Sigmoid colon (tissue), 6 donors: ENCODE measurements at regions not wholly inside any gene's neighbourhood (a gene's known extent, or its start where the extent isn't known, plus 50 kb on each side); places are given as distances from the start of the nearest gene placed in this dataset.

ENCODE experiments used
- DNase-seq: peaks from one replicate; pipeline ENCODE4 v3.0.0-alpha.2; 2019
- H3K27ac ChIP-seq, 4 donors: fragments of 200-600 bp; sonication (generic); one replicate each; pipeline ENCODE4 v1.5.1; 2016 to 2019; ENCODE audit warnings: mild to moderate bottlenecking in 1 of 4
- H3K27me3 ChIP-seq, 3 donors: fragments of 200-600 bp; sonication (generic); one replicate each; pipeline ENCODE4 v1.5.1; 2019; ENCODE audit warnings: mild to moderate bottlenecking in 1 of 3
- H3K36me3 ChIP-seq, 4 donors: fragments of 200-600 bp; sonication (generic); one replicate each; pipeline ENCODE4 v1.5.1; 2016 to 2019
- H3K4me1 ChIP-seq, 4 donors: fragments of 200-600 bp; sonication (generic); one replicate each; pipeline ENCODE4 v1.5.1; 2017 to 2019
- H3K4me3 ChIP-seq, 4 donors: fragments of 200-600 bp; sonication (generic); one replicate each; pipeline ENCODE4 v1.5.1; 2017 to 2019; ENCODE audit warnings: mild to moderate bottlenecking in 2 of 4, moderate library complexity in 1 of 4
- H3K9me3 ChIP-seq, 4 donors: fragments of 200-600 bp in 3 of 4; sonication (generic) in 3 of 4; one replicate each; pipeline versions ENCODE4 v1.5.1 to v1.6.1; 2013 to 2019
- EP300 ChIP-seq, 4 donors: sonication (generic); formaldehyde crosslinking; IDR thresholded peaks; one replicate each; pipeline ENCODE4 v1.6.1; 2017; ENCODE audit warnings: antibody characterized with exemption in 4 of 4
- POLR2A ChIP-seq, 2 donors: fragments of 450-650 bp; IDR thresholded peaks; one replicate each; pipeline ENCODE4 v1.6.1; 2016; ENCODE audit warnings: antibody characterized with exemption in 2 of 2, mild to moderate bottlenecking in 2 of 2, moderate library complexity in 2 of 2
- POLR2AphosphoS5 ChIP-seq, 4 donors: sonication (generic); formaldehyde crosslinking; IDR thresholded peaks; one replicate each; pipeline ENCODE4 v1.6.1; 2017; ENCODE audit warnings: antibody characterized with exemption in 4 of 4
- WGBS, 2 donors: extraction: QIAGEN DNeasy Blood & Tissue Kit; methylation state at CpG; one replicate each; pipeline ENCODE4 v1.1.7; 2013; 5-methylcytosine and 5-hydroxymethylcytosine counted together
- intact Hi-C: fragments of 100-400 bp; cut with DNase I; formaldehyde crosslinking; loops from one replicate; pipeline ENCODE4 v1.15.1; 2023
- TF ChIP-seq, protein P1 (sequence below), 4 experiments: fragments of 450-650 bp in 3 of 4; fragments of 200-600 bp in 1 of 4; IDR thresholded peaks; one replicate each; pipeline ENCODE4 v1.5.1; 2016 to 2019; ENCODE audit warnings: antibody characterized with exemption in 4 of 4, mild to moderate bottlenecking in 3 of 4, moderate library complexity in 2 of 4
- donor health status: healthy with polysubstance abuse.
- donor health status: healthy.

DNA sequence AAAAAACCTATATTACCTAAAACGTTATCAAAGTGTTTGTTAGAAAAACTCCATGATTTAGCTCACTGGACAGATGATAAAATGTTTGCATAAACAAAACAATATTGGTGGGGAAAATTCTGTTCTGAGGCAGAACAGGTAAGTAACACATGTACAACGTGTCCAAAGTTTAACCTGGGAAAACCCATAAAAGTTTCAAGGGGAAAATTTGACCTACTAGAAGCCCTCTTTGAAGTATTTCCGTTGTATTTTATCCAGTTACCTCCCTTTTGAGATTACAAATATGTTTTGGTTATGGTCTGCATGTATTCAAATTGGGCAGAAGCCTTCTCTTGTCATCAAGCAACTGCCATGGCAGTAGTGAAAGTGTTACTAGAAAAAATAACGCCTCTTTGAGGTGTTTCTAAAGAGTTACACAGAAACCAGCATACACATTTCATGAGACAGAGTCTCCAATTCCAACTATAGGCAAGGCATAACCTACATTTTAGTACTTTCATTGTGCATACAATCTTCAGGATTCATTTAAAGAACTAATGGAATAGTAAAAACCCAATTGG lies 58.0 kb upstream of the PDC start:
- no peak overlapping the region for H3K27ac ChIP-seq
- no peaks in the 10 kb centered on the region for H3K4me1 ChIP-seq
- H3K9me3 ChIP-seq: peaks cover 0 to 5% (median 0%) of the 10 kb centered on the region in 4 donors
- no peak for TF ChIP-seq POLR2A (IDR thresholded peaks at IDR 0.05)
- TF ChIP-seq, protein P1, sequence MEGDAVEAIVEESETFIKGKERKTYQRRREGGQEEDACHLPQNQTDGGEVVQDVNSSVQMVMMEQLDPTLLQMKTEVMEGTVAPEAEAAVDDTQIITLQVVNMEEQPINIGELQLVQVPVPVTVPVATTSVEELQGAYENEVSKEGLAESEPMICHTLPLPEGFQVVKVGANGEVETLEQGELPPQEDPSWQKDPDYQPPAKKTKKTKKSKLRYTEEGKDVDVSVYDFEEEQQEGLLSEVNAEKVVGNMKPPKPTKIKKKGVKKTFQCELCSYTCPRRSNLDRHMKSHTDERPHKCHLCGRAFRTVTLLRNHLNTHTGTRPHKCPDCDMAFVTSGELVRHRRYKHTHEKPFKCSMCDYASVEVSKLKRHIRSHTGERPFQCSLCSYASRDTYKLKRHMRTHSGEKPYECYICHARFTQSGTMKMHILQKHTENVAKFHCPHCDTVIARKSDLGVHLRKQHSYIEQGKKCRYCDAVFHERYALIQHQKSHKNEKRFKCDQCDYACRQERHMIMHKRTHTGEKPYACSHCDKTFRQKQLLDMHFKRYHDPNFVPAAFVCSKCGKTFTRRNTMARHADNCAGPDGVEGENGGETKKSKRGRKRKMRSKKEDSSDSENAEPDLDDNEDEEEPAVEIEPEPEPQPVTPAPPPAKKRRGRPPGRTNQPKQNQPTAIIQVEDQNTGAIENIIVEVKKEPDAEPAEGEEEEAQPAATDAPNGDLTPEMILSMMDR (IDR thresholded peaks at IDR 0.05): no peak
- TF ChIP-seq POLR2AphosphoS5 (IDR thresholded peaks at IDR 0.05): no peak
- no peak for TF ChIP-seq EP300 (IDR thresholded peaks at IDR 0.05)
- intact Hi-C loops: no loop called here
- H3K4me3 ChIP-seq: no peak overlapping the region
- 61 to 65% methylated on average over 4 of the region's 4 CpGs for WGBS, 2 donors
- H3K27me3 ChIP-seq: no peaks in the 10 kb centered on the region
- H3K36me3 ChIP-seq: no peaks in the 10 kb centered on the region
- DNase-seq: no peak

DNA sequence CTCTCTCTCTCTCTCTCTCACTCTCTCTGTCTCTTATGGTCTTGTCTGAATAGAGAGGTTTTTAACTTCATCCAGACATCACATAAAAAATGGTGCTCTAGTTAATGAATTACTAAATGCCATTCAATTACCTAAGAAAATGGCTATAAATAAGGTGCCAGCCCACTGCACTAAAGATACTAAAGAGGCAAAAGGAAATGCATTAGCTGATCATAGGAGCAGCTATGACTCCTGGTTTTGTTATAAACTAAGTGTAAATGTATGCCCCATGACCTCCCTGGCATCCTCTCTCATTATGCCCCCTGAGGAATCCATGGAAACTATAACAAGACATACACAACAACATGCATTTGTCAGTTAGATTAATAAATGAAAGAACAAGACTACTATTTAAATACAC lies 57.5 kb upstream of the PDC start:
- Histone ChIP-seq H3K9me3 (no peaks in the 10 kb centered on the region), H3K27me3 (no peaks in the 10 kb centered on the region), H3K4me3 (no peak overlapping the region), H3K27ac (no peak overlapping the region), H3K36me3 (no peaks in the 10 kb centered on the region), H3K4me1 (no peaks in the 10 kb centered on the region)
- TF ChIP-seq POLR2A (IDR thresholded peaks at IDR 0.05): no peak
- TF ChIP-seq EP300 (IDR thresholded peaks at IDR 0.05): no peak
- TF ChIP-seq POLR2AphosphoS5 (IDR thresholded peaks at IDR 0.05): no peak
- TF ChIP-seq, protein P1 (IDR thresholded peaks at IDR 0.05): no peak
- DNase-seq: no peak
- intact Hi-C loops: no loop called here

DNA sequence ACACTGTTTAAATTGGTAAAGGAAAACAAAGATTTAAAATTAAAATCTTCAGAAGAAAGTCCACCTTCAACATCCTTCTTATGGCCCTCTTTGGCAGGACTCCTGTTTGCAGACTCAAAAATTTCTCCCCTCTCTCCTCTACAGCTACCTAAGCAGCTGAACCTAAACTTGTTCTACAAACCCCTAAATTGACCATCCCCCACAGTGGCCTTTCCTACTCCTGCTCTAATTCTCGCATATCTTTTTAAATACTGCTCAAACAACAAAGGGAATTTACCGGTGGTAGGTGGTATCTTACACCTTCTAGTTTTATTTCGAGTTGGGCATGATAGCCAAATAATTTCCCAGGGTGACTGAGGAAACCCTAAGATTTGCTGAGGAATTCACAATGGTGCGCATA lies 53.5 kb upstream of the PDC start:
- no peak overlapping the region for H3K4me3 ChIP-seq
- H3K9me3 ChIP-seq: no peaks in the 10 kb centered on the region
- no peak overlapping the region for H3K27ac ChIP-seq
- DNase-seq: no peak
- no peaks in the 10 kb centered on the region for H3K4me1 ChIP-seq
- no peaks in the 10 kb centered on the region for H3K27me3 ChIP-seq
- intact Hi-C loops: no loop called here
- 87 to 89% methylated on average over 4 of the region's 4 CpGs for WGBS, 2 donors
- no peaks in the 10 kb centered on the region for H3K36me3 ChIP-seq
- TF ChIP-seq POLR2AphosphoS5 (IDR thresholded peaks at IDR 0.05) (no peak), POLR2A (IDR thresholded peaks at IDR 0.05) (no peak), EP300 (IDR thresholded peaks at IDR 0.05) (no peak)
- TF ChIP-seq, protein P1 (IDR thresholded peaks at IDR 0.05): no peak

DNA sequence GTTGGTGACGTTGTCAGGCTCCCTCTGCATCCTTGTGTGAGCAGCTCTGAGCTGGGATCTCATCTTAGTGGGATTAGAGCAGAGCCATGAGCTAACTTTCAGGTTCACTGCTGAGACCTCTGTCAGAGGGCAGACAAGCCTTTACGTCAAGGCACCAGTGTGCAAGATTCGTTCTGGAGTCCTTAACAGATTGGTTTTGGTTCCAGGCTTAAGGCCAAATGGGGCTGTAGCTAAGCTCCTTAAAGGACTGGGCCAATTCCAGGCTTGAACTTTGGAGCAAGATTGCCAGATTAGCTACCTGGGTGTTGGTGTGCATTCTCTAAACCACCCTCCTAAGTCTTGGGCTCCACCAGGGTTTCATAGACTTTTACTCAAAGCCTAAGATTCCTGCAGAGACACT lies 52.6 kb upstream of the PDC start:
- intact Hi-C loops: no loop called here
- no peaks in the 10 kb centered on the region for H3K27me3 ChIP-seq
- 77 to 87% methylated on average over 3 of the region's 3 CpGs for WGBS, 2 donors
- no peaks in the 10 kb centered on the region for H3K4me1 ChIP-seq
- no peaks in the 10 kb centered on the region for H3K9me3 ChIP-seq
- TF ChIP-seq, protein P1 (IDR thresholded peaks at IDR 0.05): no peak
- TF ChIP-seq EP300 (IDR thresholded peaks at IDR 0.05) (no peak), POLR2A (IDR thresholded peaks at IDR 0.05) (no peak), POLR2AphosphoS5 (IDR thresholded peaks at IDR 0.05) (no peak)
- DNase-seq: no peak
- no peaks in the 10 kb centered on the region for H3K36me3 ChIP-seq
- no peak overlapping the region for H3K27ac ChIP-seq
- H3K4me3 ChIP-seq: no peak overlapping the region
